ENCODE measurements at regions not wholly inside any gene's neighbourhood (a gene's known extent, or its start where the extent isn't known, plus 50 kb on each side); places are given as distances from the start of the nearest gene placed in this dataset.

GRCh38 chr13:111472559-111473460 lies 152.4 kb downstream of the TEX29 start:
- Histone ChIP-seq H3K27ac (no peak overlapping the region), H3K27me3 (peaks cover 3% of the 10 kb centered on the region; the same call in 1 of the 2 replicates), H3K4me3 (no peak overlapping the region), H3K36me3 (no peaks in the 10 kb centered on the region), H3K4me1 (no peaks in the 10 kb centered on the region), H3K9me3 (replicated peaks) (no peaks in the 10 kb centered on the region)
- DNase-seq = no peak

- peaks cover 3% of the 10 kb centered on the region; the same call in 1 of the 2 replicates for H3K27me3 ChIP-seq
- peak in 1 of 2 experiments; percentile 54 for DNase-seq
These were observed 153.9 kb downstream of the TEX29 start for GRCh38 chr13:111474136-111475002.

GRCh38 chr13:111475488-111475887 lies 155.0 kb downstream of the TEX29 start:
- H3K36me3 ChIP-seq = no peaks in the 10 kb centered on the region
- DNase-seq = no peak
- no peaks in the 10 kb centered on the region for H3K4me1 ChIP-seq
- no peaks in the 10 kb centered on the region for H3K9me3 ChIP-seq (replicated peaks)
- H3K27me3 ChIP-seq = peaks cover 3% of the 10 kb centered on the region; the same call in 1 of the 2 replicates
- H3K27ac ChIP-seq = no peak overlapping the region
- H3K4me3 ChIP-seq = no peak overlapping the region

More at GRCh38 chr13:111474136-111475002, 153.9 kb downstream of the TEX29 start:
- no peaks in the 10 kb centered on the region for H3K9me3 ChIP-seq (replicated peaks)
- no peaks in the 10 kb centered on the region for H3K36me3 ChIP-seq
- no peak overlapping the region for H3K27ac ChIP-seq
- H3K4me1 ChIP-seq = no peaks in the 10 kb centered on the region
- no peak overlapping the region for H3K4me3 ChIP-seq

GRCh38 chr13:111476197-111476596 lies 155.8 kb downstream of the TEX29 start:
- no peak overlapping the region for H3K27ac ChIP-seq
- no peaks in the 10 kb centered on the region for H3K9me3 ChIP-seq (replicated peaks)
- H3K27me3 ChIP-seq = peaks cover 3% of the 10 kb centered on the region; the same call in 1 of the 2 replicates
- H3K4me1 ChIP-seq = no peaks in the 10 kb centered on the region
- H3K36me3 ChIP-seq = no peaks in the 10 kb centered on the region
- no peak overlapping the region for H3K4me3 ChIP-seq
- no peak for DNase-seq

GRCh38 chr13:111479412-111479811 lies 159.0 kb downstream of the TEX29 start:
- no peaks in the 10 kb centered on the region for H3K4me1 ChIP-seq
- no peak for DNase-seq
- peaks cover 6% of the 10 kb centered on the region; the same call in 1 of the 2 replicates for H3K27me3 ChIP-seq
- no peak overlapping the region for H3K4me3 ChIP-seq
- H3K36me3 ChIP-seq = no peaks in the 10 kb centered on the region
- no peaks in the 10 kb centered on the region for H3K9me3 ChIP-seq (replicated peaks)
- no peak overlapping the region for H3K27ac ChIP-seq

GRCh38 chr13:111480503-111480902 lies 160.1 kb downstream of the TEX29 start:
- no peak overlapping the region for H3K27ac ChIP-seq
- H3K36me3 ChIP-seq = no peaks in the 10 kb centered on the region
- no peak overlapping the region for H3K4me3 ChIP-seq
- DNase-seq = no peak
- H3K9me3 ChIP-seq (replicated peaks) = no peaks in the 10 kb centered on the region
- peaks cover 6% of the 10 kb centered on the region; the same call in 1 of the 2 replicates for H3K27me3 ChIP-seq
- no peaks in the 10 kb centered on the region for H3K4me1 ChIP-seq

- no peaks in the 10 kb centered on the region for H3K36me3 ChIP-seq
- no peak overlapping the region for H3K27ac ChIP-seq
- no peak for DNase-seq
- H3K27me3 ChIP-seq = peaks cover 6% of the 10 kb centered on the region; the same call in 1 of the 2 replicates
- H3K4me3 ChIP-seq = no peak overlapping the region
- H3K9me3 ChIP-seq (replicated peaks) = no peaks in the 10 kb centered on the region
- no peaks in the 10 kb centered on the region for H3K4me1 ChIP-seq
These were observed 160.5 kb downstream of the TEX29 start for GRCh38 chr13:111480976-111481375.

DNA sequence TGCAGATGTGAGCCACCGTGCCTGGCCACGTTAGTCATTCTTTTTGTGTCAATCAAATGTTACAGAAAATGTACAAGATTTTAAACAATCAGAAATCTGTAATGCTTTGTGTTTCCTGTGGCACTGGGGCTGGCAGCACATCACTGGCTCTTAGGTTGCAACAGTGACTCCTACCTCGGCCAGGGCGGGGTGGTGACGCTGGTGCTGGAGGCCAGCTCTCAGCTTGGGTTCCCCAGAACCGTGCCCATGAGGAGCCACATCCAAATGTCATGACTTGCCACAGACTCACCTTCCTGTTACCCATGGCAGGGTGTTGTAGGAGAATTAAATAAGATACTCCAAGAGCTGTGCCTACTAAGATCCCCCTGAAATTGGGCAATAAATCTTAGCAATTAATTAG lies 161.7 kb downstream of the TEX29 start:
- no peak overlapping the region for H3K27ac ChIP-seq
- no peaks in the 10 kb centered on the region for H3K36me3 ChIP-seq
- no peak for DNase-seq
- H3K4me1 ChIP-seq = no peaks in the 10 kb centered on the region
- H3K4me3 ChIP-seq = no peak overlapping the region
- H3K9me3 ChIP-seq (replicated peaks) = peaks cover 1% of the 10 kb centered on the region; the same call in 1 of the 2 replicates
- peaks cover 4% of the 10 kb centered on the region; the same call in 1 of the 2 replicates for H3K27me3 ChIP-seq

DNA sequence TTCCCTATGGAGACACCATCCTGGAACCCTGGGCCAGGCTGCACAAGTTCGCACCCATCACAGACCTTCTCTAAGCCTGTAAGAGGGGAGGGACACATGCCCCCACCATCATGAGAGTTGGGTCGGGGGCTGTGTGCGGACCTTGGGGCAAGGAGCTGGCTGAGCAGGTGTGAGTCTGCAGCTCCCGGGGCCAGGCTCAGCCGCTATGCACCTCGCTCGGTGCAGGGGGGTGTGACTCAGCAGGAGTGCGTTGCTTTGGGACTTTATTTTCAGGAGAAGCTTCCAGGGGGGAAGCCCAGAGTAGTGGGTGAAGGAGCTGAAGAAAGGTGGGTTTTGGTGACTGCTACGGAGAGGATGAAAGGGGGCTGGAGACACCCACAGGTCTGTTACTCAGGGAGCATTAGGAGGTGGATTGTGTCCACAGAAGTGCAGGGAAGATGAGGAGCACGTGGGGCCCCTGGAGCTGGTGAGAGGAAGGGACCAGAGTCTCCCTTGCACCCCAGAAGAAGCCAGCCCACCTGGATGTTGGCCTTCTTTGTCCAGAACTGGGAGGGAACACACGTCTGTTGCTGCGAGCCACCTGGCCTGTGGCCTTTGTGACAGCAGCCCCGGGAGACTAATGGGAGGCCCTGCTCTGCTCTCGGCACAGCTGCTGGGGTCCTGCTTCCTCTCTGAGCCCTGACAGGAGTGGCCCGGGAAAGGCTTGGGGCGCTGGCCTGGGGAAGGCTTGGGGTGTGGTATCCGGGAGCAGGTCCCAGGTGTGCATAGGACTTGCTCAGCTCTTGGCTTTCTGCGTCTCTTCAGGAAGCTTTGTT lies 162.6 kb downstream of the TEX29 start:
- Histone ChIP-seq H3K27me3 (peaks cover 3% of the 10 kb centered on the region; the same call in 1 of the 2 replicates), H3K27ac (no peak overlapping the region), H3K9me3 (replicated peaks) (peaks cover 4% of the 10 kb centered on the region; the same call in 1 of the 2 replicates), H3K4me3 (no peak overlapping the region), H3K36me3 (no peaks in the 10 kb centered on the region), H3K4me1 (no peaks in the 10 kb centered on the region)
- no peak for DNase-seq

- H3K4me1 ChIP-seq = no peaks in the 10 kb centered on the region
- H3K27ac ChIP-seq = no peak overlapping the region
- H3K36me3 ChIP-seq = no peaks in the 10 kb centered on the region
- peaks cover 3% of the 10 kb centered on the region; the same call in 1 of the 2 replicates for H3K27me3 ChIP-seq
- no peak for DNase-seq
- no peak overlapping the region for H3K4me3 ChIP-seq
- peaks cover 4% of the 10 kb centered on the region; the same call in 1 of the 2 replicates for H3K9me3 ChIP-seq (replicated peaks)
These were observed 163.2 kb downstream of the TEX29 start for GRCh38 chr13:111483621-111483987.

- H3K9me3 ChIP-seq (replicated peaks) = peaks cover 4% of the 10 kb centered on the region; the same call in 1 of the 2 replicates
- no peak overlapping the region for H3K27ac ChIP-seq
- no peaks in the 10 kb centered on the region for H3K4me1 ChIP-seq
- H3K36me3 ChIP-seq = no peaks in the 10 kb centered on the region
- DNase-seq = no peak
- H3K27me3 ChIP-seq = peaks cover 3% of the 10 kb centered on the region; the same call in 1 of the 2 replicates
- H3K4me3 ChIP-seq = no peak overlapping the region
These were observed 163.9 kb downstream of the TEX29 start for GRCh38 chr13:111484141-111484925.

- Histone ChIP-seq H3K36me3 (no peaks in the 10 kb centered on the region), H3K9me3 (replicated peaks) (peaks cover 4% of the 10 kb centered on the region; the same call in 1 of the 2 replicates), H3K4me1 (no peaks in the 10 kb centered on the region), H3K27me3 (peaks cover 3% of the 10 kb centered on the region; the same call in 1 of the 2 replicates), H3K4me3 (no peak overlapping the region), H3K27ac (no peak overlapping the region)
- no peak for DNase-seq
These were observed 164.5 kb downstream of the TEX29 start for GRCh38 chr13:111484959-111485358.

DNA sequence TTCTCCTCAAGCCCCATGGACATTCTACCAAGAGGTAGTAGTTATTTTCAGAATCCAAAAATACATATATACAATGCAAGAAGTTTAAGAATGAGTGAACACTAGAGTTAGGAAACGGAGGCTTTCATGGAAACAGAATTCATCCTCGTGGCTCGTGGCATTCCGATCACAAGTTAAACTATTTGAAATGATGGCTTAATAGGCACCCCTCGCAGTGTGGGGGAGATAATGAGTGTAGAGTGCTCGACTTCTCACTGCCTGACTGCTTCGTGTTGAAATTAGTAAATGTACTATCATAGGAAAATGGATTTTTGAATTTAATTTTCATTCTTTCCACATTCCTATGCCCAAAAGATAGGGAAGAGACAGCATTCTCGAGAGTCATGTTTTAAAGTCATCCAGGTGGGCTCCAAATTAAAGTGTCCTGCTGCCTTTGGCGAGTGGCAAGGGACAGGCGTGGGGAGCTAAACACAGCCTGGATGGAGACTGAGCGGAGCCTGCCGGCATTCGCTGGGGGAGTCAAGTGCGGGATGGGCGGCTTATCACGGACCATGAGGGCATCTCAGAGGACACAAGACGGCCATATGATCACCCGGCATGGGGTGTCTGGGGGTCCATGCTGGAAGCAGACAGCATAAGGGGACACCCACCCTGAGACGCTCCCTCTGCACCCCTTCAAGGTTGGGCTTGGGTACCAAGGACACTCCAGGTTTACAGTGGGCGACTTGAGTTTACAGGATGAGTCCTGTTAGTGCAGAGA lies 165.2 kb downstream of the TEX29 start:
- no peaks in the 10 kb centered on the region for H3K36me3 ChIP-seq
- no peak overlapping the region for H3K27ac ChIP-seq
- H3K4me1 ChIP-seq = no peaks in the 10 kb centered on the region
- peaks cover 4% of the 10 kb centered on the region; the same call in 1 of the 2 replicates for H3K9me3 ChIP-seq (replicated peaks)
- H3K4me3 ChIP-seq = no peak overlapping the region
- H3K27me3 ChIP-seq = peaks cover 3% of the 10 kb centered on the region; the same call in 1 of the 2 replicates
- DNase-seq = no peak

Measured in SJCRH30 (cell line).